SK-N-MC (cell line): ENCODE measurements at regions not wholly inside any gene's neighbourhood (a gene's known extent, or its start where the extent isn't known, plus 50 kb on each side); places are given as distances from the start of the nearest gene placed in this dataset.
"Not testable (repeated sequence)": the region's sequence is repeated elsewhere in the genome, so short reads cannot be mapped to it uniquely, and the experiment has no call there.

Source experiments
- EZH2 ChIP-seq: fragments of 200-600 bp; sonication (generic); IDR thresholded peaks from one replicate; pipeline ENCODE4 v1.6.1; 2017; ENCODE audit warnings: antibody characterized with exemption
- POLR2AphosphoS5 ChIP-seq: IDR thresholded peaks from 2 replicates; pipeline ENCODE4 v1.6.1; 2012; ENCODE audit warnings: mild to moderate bottlenecking, low read depth, low read length, borderline replicate concordance

GRCh38 chrX:140215894-140216293, 250.6 kb upstream of the CXorf66 start:
- not testable (repeated sequence) for TF ChIP-seq EZH2, POLR2AphosphoS5
